ENCODE measurements at regions not wholly inside any gene's neighbourhood (a gene's known extent, or its start where the extent isn't known, plus 50 kb on each side); places are given as distances from the start of the nearest gene placed in this dataset.

DNA sequence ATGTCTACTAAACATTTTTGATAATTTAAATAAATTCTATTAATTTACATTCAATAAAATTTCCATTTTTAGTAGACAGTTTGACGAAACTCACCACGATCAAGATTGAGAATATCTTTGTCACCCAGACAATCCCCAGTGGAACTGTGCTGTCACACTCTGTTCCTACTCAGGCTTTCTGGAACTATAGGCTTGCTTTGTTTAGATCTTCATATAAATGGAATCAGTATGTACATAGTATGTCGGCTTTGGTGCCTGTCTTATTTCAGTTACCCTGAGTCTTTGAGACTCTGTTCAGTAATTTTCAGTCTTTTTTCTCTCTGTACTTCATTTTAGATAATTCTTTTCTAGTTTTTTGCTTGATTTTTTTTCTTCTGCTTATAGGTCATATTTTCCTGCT lies 163.5 kb upstream of the EMCN start:
- TF ChIP-seq POLR2A (IDR thresholded peaks at IDR 0.05): no peak
- TF ChIP-seq, protein P1, sequence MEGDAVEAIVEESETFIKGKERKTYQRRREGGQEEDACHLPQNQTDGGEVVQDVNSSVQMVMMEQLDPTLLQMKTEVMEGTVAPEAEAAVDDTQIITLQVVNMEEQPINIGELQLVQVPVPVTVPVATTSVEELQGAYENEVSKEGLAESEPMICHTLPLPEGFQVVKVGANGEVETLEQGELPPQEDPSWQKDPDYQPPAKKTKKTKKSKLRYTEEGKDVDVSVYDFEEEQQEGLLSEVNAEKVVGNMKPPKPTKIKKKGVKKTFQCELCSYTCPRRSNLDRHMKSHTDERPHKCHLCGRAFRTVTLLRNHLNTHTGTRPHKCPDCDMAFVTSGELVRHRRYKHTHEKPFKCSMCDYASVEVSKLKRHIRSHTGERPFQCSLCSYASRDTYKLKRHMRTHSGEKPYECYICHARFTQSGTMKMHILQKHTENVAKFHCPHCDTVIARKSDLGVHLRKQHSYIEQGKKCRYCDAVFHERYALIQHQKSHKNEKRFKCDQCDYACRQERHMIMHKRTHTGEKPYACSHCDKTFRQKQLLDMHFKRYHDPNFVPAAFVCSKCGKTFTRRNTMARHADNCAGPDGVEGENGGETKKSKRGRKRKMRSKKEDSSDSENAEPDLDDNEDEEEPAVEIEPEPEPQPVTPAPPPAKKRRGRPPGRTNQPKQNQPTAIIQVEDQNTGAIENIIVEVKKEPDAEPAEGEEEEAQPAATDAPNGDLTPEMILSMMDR (IDR thresholded peaks at IDR 0.05): no peak

Data from sigmoid colon (tissue), 3 donors.